SK-N-SH treated with all-trans-retinoic acid at 6 μM for 48 hours (cell line): ENCODE measurements at regions not wholly inside any gene's neighbourhood (a gene's known extent, or its start where the extent isn't known, plus 50 kb on each side); places are given as distances from the start of the nearest gene placed in this dataset.

Experiments used
- ATAC-seq: fragments of 200-7000 bp; cut with Tn5 transposase; 3 replicates; pipeline ENCODE4 v1.9.1; 2020; ENCODE audit warnings: mild to moderate bottlenecking, moderate library complexity
- BACH2 ChIP-seq: fragments of 250-450 bp; sonication (Bioruptor Pico); IDR thresholded peaks from 2 replicates; pipeline ENCODE4 v1.9.0; 2021; ENCODE audit warnings: mild to moderate bottlenecking, borderline replicate concordance
- CSDC2 ChIP-seq: fragments of 250-450 bp; sonication (Bioruptor Pico); IDR thresholded peaks from 2 replicates; pipeline ENCODE4 v1.5.0; 2020; ENCODE audit warnings: mild to moderate bottlenecking, moderate library complexity
- ESRRG ChIP-seq: fragments of 250-450 bp; sonication (Bioruptor Pico); IDR thresholded peaks from 2 replicates; pipeline ENCODE4 v1.6.1; 2021; ENCODE audit warnings: mild to moderate bottlenecking
- GLIS3 ChIP-seq: fragments of 250-450 bp; sonication (Bioruptor Pico); IDR thresholded peaks from 2 replicates; pipeline ENCODE4 v1.5.0; 2020; ENCODE audit warnings: mild to moderate bottlenecking, moderate library complexity
- ISL1 ChIP-seq: fragments of 250-450 bp; sonication (Bioruptor Pico); IDR thresholded peaks from 2 replicates; pipeline ENCODE4 v2.1.2; 2022; ENCODE audit warnings: mild to moderate bottlenecking, moderate library complexity
- OSR1 ChIP-seq: fragments of 250-450 bp; sonication (Bioruptor Pico); IDR thresholded peaks from 2 replicates; pipeline ENCODE4 v1.8.0; 2022; ENCODE audit warnings: moderate library complexity, mild to moderate bottlenecking, inconsistent platforms
- PATZ1 ChIP-seq: fragments of 250-450 bp; sonication (Bioruptor Pico); IDR thresholded peaks from 2 replicates; pipeline ENCODE4 v1.8.0; 2020; ENCODE audit warnings: mild to moderate bottlenecking, moderate library complexity, borderline replicate concordance
- POU6F1 ChIP-seq: fragments of 250-450 bp; sonication (Bioruptor Pico); IDR thresholded peaks from 2 replicates; pipeline ENCODE4 v1.8.0; 2021; ENCODE audit warnings: low read depth, mild to moderate bottlenecking, moderate library complexity, borderline replicate concordance
- PPARA ChIP-seq: fragments of 250-450 bp; sonication (Bioruptor Pico); IDR thresholded peaks from 2 replicates; pipeline ENCODE4 v1.5.0; 2020; ENCODE audit warnings: mild to moderate bottlenecking, borderline replicate concordance
- RARB ChIP-seq: fragments of 250-450 bp; sonication (Bioruptor Pico); IDR thresholded peaks from 2 replicates; pipeline ENCODE4 v1.8.0; 2021; ENCODE audit warnings: mild to moderate bottlenecking, moderate library complexity
- SNAI2 ChIP-seq: fragments of 250-450 bp; sonication (Bioruptor Pico); IDR thresholded peaks from 2 replicates; pipeline ENCODE4 v1.5.0; 2020; ENCODE audit warnings: mild to moderate bottlenecking, moderate library complexity
- TCF4 ChIP-seq: fragments of 250-450 bp; sonication (Bioruptor Pico); IDR thresholded peaks from 2 replicates; pipeline ENCODE4 v1.8.0; 2021; ENCODE audit warnings: mild to moderate bottlenecking, moderate library complexity, borderline replicate concordance
- ZC3H10 ChIP-seq: fragments of 250-450 bp; sonication (Bioruptor Pico); IDR thresholded peaks from 2 replicates; pipeline ENCODE4 v1.5.1; 2021; ENCODE audit warnings: mild to moderate bottlenecking, moderate library complexity
- ZFP3 ChIP-seq: fragments of 250-450 bp; sonication (Bioruptor Pico); IDR thresholded peaks from 2 replicates; pipeline ENCODE4 v1.5.0; 2020; ENCODE audit warnings: mild to moderate bottlenecking, moderate library complexity
- ZFP30 ChIP-seq: fragments of 450-650 bp; formaldehyde crosslinking; IDR thresholded peaks from 2 replicates; pipeline ENCODE4 v1.5.0; 2022; ENCODE audit warnings: mild to moderate bottlenecking, moderate library complexity
- ZNF565 ChIP-seq: fragments of 450-650 bp; formaldehyde crosslinking; conservative IDR thresholded peaks from 2 replicates; pipeline ENCODE4 v1.5.0; 2020; ENCODE audit warnings: low read depth, mild to moderate bottlenecking, moderate library complexity
- ZNF70 ChIP-seq: fragments of 450-650 bp; formaldehyde crosslinking; IDR thresholded peaks from 2 replicates; pipeline ENCODE4 v1.5.0; 2020; ENCODE audit warnings: mild to moderate bottlenecking, moderate library complexity
- ZNF8 ChIP-seq: fragments of 450-650 bp; formaldehyde crosslinking; IDR thresholded peaks from 2 replicates; pipeline ENCODE4 v1.5.0; 2020; ENCODE audit warnings: mild to moderate bottlenecking, moderate library complexity
- TF ChIP-seq, protein P1 (sequence below): fragments of 250-450 bp; sonication (Bioruptor Pico); IDR thresholded peaks from 2 replicates; pipeline ENCODE4 v1.5.0; 2020; ENCODE audit warnings: mild to moderate bottlenecking, moderate library complexity
- TF ChIP-seq, protein P2 (sequence below): fragments of 250-450 bp; sonication (Bioruptor Pico); IDR thresholded peaks from 2 replicates; pipeline ENCODE4 v1.5.1; 2020; ENCODE audit warnings: low read depth, mild to moderate bottlenecking, moderate library complexity

- ATAC-seq, result no peak
- TF ChIP-seq ISL1 (no peak), BACH2 (CRISPR knock-in tag) (no peak), GLIS3 (no peak), ZNF70 (no peak), OSR1 (CRISPR knock-in tag) (no peak), ESRRG (CRISPR knock-in tag) (no peak), PPARA (no peak), ZFP3 (no peak)
- TF ChIP-seq, protein P1, sequence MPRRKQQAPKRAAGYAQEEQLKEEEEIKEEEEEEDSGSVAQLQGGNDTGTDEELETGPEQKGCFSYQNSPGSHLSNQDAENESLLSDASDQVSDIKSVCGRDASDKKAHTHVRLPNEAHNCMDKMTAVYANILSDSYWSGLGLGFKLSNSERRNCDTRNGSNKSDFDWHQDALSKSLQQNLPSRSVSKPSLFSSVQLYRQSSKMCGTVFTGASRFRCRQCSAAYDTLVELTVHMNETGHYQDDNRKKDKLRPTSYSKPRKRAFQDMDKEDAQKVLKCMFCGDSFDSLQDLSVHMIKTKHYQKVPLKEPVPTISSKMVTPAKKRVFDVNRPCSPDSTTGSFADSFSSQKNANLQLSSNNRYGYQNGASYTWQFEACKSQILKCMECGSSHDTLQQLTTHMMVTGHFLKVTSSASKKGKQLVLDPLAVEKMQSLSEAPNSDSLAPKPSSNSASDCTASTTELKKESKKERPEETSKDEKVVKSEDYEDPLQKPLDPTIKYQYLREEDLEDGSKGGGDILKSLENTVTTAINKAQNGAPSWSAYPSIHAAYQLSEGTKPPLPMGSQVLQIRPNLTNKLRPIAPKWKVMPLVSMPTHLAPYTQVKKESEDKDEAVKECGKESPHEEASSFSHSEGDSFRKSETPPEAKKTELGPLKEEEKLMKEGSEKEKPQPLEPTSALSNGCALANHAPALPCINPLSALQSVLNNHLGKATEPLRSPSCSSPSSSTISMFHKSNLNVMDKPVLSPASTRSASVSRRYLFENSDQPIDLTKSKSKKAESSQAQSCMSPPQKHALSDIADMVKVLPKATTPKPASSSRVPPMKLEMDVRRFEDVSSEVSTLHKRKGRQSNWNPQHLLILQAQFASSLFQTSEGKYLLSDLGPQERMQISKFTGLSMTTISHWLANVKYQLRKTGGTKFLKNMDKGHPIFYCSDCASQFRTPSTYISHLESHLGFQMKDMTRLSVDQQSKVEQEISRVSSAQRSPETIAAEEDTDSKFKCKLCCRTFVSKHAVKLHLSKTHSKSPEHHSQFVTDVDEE (CRISPR knock-in tag), result no peak
Observed at GRCh38 chr10:61317706-61318105, 135.5 kb downstream of the TMEM26 start.

DNA sequence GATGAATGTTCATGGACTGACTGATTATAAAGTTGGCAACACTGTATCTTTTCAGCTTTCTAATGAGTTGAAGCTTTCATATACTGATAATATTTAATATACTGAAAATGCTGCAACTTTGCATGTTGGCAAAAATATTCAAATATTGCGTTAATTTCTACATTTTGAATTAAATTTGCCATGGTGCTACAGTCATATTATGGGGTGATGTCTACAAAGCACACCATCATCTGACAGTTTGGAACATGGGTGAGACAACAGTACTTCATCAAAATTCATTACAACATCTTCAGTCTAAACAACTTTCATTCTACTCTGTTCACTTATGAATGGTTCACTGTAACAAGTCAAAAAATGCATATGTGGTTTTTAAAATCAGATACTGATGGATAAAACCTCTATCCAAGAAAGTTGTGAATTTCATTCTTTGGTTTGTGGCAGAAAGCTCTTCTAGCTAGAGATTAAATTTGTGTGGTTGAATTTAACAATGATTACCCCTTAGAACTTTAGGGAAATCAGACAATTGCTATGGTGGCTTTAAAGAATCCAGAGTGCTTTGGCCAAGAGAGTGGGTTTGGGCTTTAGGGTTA lies 136.4 kb downstream of the TMEM26 start:
- no peak for ATAC-seq
- TF ChIP-seq POU6F1 (CRISPR knock-in tag), result no peak
- TF ChIP-seq ZFP3, result no peak
- TF ChIP-seq RARB (CRISPR knock-in tag), result no peak
- TF ChIP-seq TCF4, result no peak
- no peak for TF ChIP-seq ZC3H10 (CRISPR knock-in tag)
- TF ChIP-seq ZNF565 (CRISPR knock-in tag), result no peak

DNA sequence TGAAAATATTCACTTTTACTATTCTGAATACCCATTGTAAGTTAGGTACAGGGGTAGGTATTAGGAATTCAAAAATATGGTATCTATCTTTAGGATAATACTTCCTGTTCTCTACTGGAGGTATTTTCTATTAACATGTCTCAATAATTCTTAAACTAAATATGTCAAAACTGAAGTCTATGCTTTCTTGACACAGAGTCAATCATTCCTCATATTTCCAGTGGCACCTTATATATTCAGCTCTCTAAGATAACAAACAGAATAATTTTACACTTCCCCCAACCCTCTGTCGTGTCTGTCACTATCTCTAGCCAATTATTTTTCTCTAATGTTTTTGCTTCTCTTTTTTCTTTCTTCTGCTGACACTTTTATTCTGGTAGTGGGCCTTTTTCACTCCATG lies 138.9 kb downstream of the TMEM26 start:
- ATAC-seq, result no peak
- TF ChIP-seq ZNF8 (CRISPR knock-in tag) (no peak), ZC3H10 (CRISPR knock-in tag) (no peak), OSR1 (CRISPR knock-in tag) (no peak), ZNF70 (no peak), ZFP30 (CRISPR knock-in tag) (no peak), SNAI2 (CRISPR knock-in tag) (no peak), ZNF565 (CRISPR knock-in tag) (no peak), BACH2 (CRISPR knock-in tag) (no peak)

DNA sequence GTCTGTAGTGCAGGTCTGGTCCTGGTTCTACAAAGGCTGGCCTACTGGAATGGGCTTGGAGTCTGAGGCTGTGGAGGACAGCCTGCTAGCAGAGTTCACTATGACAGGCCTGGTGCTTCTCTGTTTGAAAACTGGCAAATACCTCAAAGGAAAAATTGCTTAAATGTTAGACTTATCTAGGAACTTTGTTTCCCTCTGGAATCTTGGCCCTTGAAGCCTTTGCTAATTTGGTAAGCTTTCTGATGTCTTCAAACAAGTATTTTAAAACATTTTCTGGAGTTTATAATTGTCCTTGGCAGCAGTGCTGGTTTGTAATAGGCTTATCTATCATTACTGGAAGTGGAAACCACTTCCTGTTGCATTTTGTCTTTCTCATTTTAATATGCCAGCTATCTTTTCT lies 139.7 kb downstream of the TMEM26 start:
- TF ChIP-seq ISL1 (peak; percentile 94), RARB (CRISPR knock-in tag) (no peak), CSDC2 (no peak), POU6F1 (CRISPR knock-in tag) (0 out of 2 replicates have a peak, but pooled peaks have one; percentile 76), GLIS3 (no peak), PATZ1 (CRISPR knock-in tag) (no peak)
- TF ChIP-seq, protein P2, sequence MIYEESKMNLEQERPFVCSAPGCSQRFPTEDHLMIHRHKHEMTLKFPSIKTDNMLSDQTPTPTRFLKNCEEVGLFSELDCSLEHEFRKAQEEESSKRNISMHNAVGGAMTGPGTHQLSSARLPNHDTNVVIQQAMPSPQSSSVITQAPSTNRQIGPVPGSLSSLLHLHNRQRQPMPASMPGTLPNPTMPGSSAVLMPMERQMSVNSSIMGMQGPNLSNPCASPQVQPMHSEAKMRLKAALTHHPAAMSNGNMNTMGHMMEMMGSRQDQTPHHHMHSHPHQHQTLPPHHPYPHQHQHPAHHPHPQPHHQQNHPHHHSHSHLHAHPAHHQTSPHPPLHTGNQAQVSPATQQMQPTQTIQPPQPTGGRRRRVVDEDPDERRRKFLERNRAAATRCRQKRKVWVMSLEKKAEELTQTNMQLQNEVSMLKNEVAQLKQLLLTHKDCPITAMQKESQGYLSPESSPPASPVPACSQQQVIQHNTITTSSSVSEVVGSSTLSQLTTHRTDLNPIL (CRISPR knock-in tag), result peak; percentile 75; the same call in 1 of the 2 replicates
- ATAC-seq, result peak; percentile 41; the same call in 2 of the 3 replicates
